EL (cell line): ENCODE measurements at regions not wholly inside any gene's neighbourhood (a gene's known extent, or its start where the extent isn't known, plus 50 kb on each side); places are given as distances from the start of the nearest gene placed in this dataset.
"Not testable (repeated sequence)": the region's sequence is repeated elsewhere in the genome, so short reads cannot be mapped to it uniquely, and the experiment has no call there.

ENCODE experiments used
- DNase-seq: peaks from one replicate; pipeline ENCODE4 v3.0.0-alpha.2; 2016

GRCh38 chr7:68206946-68207485 is 1210.4 kb downstream of the TYW1 start:
- DNase-seq, result no peak

- no peak for DNase-seq
Measured at GRCh38 chr7:68207676-68208075, 1211.0 kb downstream of the TYW1 start.

GRCh38 chr7:68209486-68209885 is 1212.9 kb downstream of the TYW1 start:
- DNase-seq, result no peak

DNA sequence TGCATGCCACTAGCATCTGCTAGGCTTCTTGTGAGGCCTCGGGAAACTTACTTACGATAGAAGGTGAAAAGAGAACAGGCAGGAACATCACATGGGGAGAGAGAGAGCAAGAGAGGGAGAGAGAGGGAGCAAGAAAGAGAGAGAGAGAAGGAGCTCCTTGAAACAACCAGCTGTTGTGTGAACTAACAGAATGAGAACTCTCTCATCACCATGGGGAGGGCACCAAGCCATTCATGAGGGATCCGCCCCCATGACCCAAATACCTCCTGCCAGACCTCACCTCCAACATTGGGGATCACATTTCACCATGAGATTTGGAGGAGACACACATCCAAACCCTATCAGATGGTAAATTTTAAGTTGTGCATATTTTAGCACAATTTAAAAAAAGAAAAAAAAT is 1217.2 kb downstream of the TYW1 start:
- DNase-seq, result no peak

GRCh38 chr7:68216051-68216450 is 1219.4 kb downstream of the TYW1 start:
- DNase-seq, result no peak

- DNase-seq, result no peak
Measured at GRCh38 chr7:68217426-68217825, 1220.8 kb downstream of the TYW1 start.

DNA sequence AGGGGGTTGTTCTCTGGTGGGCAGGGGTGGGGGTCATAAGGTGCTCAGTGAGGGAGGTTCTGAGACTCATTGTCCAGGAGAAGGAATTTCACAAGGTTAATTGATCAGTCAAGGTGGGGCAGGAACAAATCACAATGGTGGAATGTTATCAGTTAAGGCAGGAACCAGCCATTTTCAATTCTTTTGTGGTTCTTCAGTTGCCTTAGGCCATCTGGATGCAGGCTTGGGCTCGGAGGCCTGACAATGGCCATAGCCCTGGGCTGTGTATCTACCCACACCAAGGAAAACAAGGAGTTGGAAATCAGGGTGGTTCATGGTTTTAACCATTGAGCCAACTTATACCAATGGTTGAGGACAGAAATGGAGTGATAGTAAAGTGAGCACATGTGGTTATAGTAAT is 1221.8 kb downstream of the TYW1 start:
- DNase-seq, result no peak

DNA sequence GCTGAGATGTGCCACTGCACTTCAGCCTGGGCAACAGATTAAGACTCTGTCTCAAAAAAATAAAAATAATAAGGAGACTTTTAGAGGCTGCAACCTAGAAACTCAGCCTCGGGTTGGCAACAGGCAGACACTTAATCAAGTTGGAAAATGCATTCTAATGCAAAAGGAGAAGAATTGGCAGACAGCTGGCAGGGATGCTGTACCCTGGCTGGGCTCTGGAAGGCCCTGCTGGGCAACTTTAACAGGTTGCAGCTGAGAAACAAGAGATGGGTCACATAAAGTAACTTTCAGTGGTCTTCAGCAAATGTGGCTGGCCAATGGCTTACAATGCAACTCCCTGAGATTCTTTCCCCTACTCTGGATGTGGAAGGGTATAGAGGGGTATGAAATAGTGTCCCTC is 1225.7 kb downstream of the TYW1 start:
- DNase-seq, result no peak

DNA sequence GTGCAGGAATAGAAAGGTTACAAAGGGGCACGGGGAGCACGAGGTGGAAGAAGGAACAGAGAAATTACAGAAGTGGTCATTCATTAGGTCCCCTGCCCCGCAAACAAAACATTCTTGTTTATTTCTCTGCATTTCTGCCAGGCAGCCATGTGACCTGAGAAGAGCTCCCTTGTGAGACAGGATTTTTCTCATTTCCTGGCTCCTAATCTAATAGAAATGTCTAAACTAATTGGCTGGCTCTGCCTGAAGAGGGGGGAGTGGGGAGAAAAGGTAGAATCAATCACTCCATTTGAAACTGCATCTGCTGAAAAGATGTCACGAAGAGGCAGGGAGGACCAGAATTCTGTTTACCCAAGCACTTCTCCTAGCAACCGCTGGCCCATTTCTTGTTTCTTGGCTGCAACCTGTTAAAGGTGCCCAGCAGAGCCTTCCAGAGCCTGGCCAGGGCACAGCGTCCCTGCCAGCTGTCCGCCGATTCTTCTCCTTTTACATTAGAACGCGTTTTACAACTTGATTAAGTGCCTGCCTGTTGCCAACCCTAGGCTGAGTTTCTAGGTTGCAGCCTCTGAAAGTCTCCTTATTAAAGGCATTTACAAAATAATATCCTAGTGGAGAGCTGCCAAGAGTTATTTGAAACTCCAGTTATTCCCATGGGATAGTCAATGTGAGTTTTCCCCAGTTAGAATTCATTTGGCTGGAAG is 1227.6 kb downstream of the TYW1 start:
- DNase-seq, result no peak

DNA sequence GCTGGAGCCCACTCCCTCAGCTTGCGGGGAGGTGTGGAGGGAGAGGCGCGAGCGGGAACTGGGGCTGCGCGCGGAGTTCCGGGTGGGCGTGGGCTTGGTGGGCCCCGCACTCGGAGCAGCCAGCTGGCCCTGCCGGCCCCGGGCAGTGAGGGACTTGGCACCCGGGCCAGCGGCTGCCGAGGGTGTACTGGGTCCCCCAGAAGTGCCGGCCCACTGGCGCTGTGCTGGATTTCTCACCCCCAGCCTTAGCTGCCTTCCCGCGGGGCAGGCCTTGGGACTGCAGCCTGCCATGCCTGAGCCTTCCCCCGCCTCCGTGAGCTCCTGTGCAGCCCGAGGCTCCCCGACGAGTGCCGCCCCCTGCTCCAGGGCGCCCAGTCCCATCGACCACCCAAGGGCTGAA is 1234.4 kb downstream of the TYW1 start:
- not testable (repeated sequence) for DNase-seq

DNA sequence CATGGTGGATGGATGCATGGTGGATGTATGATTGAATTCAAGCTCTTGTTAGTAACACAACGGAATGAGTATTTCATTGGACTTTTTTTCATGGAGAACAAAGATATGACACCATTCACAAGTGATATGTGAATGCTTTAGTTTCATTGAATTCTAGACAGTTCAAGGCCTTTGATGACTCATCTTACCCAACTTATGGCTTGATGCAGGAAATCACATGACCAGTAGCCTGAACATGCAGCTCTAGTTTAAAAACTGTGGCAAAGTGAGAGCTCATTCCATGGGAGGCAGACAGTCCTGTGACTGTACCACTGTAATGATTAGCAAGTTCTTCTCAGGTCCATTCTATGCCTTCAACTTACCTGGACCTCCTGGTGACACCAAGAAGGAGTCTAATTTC is 1239.3 kb downstream of the TYW1 start:
- no peak for DNase-seq

- DNase-seq, result no peak
Measured at GRCh38 chr7:68238204-68238805, 1241.7 kb downstream of the TYW1 start.

GRCh38 chr7:68243128-68243527 is 1246.5 kb downstream of the TYW1 start:
- DNase-seq, result no peak

DNA sequence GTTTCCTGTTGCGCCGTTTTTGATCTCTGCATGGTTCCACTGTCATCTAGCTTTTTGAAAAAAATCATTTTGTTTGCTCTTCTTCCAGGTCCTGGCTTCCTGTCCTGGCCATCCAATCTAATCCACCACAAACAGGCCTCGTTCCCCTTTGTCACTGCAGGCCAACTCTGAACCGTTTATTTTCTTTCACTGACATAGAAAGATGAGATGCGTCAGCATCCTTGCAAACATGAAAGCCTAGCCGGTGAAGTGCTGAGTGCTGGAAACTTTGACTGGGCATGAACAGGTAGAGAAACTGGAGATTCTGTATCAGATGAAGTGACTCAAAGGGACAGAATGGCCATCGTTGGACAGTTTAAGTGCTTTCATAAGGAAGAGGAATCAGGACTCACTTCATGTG is 1247.8 kb downstream of the TYW1 start:
- DNase-seq, result no peak

- no peak for DNase-seq
Measured at GRCh38 chr7:68245688-68246087, 1249.1 kb downstream of the TYW1 start.

GRCh38 chr7:68246189-68246633 is 1249.6 kb downstream of the TYW1 start:
- DNase-seq, result no peak

GRCh38 chr7:68247126-68247525 is 1250.5 kb downstream of the TYW1 start:
- no peak for DNase-seq

DNA sequence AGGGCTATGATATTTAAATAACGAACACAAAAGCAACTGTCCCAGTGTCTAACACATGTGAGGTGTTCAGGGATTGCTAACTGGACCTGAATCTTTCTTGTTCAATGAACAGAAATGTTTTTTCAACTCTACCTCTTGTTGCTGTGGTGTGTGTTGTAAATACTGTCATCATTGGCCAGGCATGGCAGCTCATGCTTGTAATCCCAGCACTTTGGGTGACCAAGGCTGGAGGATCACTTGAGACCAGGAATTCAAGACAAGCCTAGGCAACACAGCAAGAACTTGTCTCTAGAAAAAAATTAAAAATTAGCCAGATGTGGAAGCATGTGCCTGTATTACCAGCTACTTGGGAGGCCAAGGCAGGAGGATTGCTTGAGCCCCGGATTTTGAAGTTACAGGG is 1250.9 kb downstream of the TYW1 start:
- no peak for DNase-seq

- DNase-seq, result no peak
Measured at GRCh38 chr7:68248973-68249372, 1252.3 kb downstream of the TYW1 start.

DNA sequence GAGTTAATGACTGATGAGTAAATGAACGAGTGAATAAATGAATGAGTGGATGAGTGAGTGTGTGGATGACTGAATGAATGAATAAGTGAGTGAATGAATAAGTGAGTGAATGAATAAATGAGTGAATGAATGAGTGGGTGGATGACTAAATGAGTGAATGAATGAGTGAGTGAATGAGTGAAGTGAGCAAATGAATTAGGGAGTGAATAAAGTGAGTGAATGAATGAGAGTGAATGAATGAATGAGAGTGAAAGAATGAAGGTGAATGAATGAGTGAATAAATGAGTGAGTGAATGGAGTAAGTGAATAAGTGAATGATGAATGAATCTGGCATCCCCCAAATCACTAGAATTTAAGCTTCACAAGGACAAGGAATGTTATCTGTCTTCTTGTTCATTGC is 1253.0 kb downstream of the TYW1 start:
- no peak for DNase-seq

DNA sequence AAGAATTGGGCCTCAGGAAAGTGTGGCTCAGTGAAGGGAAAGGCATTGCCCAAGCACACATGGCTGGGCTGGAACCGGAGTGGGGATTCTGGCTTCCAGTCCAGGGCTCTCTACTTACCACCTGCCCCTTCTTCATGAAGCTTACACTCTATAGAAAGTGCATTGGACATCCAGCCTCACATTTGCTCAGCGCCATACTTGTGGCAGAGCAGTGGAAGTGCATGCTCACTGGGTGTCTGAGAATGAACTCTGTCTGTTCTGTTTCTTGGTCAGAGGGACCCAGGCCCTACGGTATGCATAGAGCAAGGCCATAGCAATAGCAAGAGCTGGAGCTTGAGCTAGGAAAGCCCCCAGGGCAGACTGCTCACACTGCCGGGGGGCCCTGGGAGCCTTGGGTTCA is 1253.5 kb downstream of the TYW1 start:
- no peak for DNase-seq

GRCh38 chr7:68254815-68255214 is 1258.2 kb downstream of the TYW1 start:
- not testable (repeated sequence) for DNase-seq

DNA sequence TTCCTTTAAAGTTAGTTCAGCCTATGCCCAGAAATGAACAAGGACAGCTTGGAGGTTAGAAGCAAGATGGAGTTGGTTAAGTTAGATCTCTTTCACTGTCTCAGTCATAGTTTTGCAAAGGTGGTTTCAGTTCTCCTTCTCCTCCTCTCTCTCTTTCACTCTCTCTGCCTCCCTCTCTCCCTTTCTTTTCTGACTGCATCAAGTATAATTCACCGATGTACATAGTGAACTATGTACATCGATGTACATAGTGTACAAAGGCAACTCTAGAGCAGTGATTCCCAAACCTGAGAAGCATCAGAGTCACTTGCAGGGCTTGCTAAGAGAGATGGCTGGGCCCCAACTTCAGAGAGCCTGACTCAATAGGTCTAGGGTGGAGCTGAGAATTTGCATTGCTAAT is 1259.7 kb downstream of the TYW1 start:
- DNase-seq, result no peak

- no peak for DNase-seq
Measured at GRCh38 chr7:68258609-68259008, 1262.0 kb downstream of the TYW1 start.

DNA sequence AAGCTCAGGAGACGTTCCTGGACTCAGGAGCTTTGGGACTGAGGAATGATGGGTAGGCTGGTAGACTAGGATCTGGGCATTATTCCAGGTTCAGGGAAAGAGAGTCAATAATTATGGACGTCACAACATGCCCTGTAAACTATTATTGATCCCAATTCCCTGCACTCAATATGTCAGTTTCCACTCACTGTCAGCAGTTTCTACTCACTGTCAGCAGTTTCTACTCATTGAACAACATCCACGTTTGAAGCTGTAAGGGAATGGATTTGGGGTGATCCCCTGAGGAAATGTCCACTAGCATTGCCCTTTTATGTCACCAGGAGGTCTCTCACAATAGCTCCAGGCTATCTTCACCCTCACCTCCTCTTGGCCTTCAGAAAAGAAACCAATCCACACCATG is 1268.6 kb downstream of the TYW1 start:
- no peak for DNase-seq
